BLaER1 (cell line): ENCODE measurements at regions not wholly inside any gene's neighbourhood (a gene's known extent, or its start where the extent isn't known, plus 50 kb on each side); places are given as distances from the start of the nearest gene placed in this dataset.

ENCODE experiments used
- H3K27ac ChIP-seq: shearing (Covaris generic); formaldehyde crosslinking; 2 replicates; pipeline ENCODE4 v1.8.1; 2022
- H3K27me3 ChIP-seq: shearing (Covaris generic); formaldehyde crosslinking; 2 replicates; pipeline ENCODE4 v1.8.1; 2022
- H3K36me3 ChIP-seq: shearing (Covaris generic); formaldehyde crosslinking; 2 replicates; pipeline ENCODE4 v1.8.1; 2022
- H3K4me1 ChIP-seq: shearing (Covaris generic); formaldehyde crosslinking; 2 replicates; pipeline ENCODE4 v1.8.1; 2022
- H3K4me2 ChIP-seq: shearing (Covaris generic); formaldehyde crosslinking; 2 replicates; pipeline ENCODE4 v1.8.1; 2022
- H3K4me3 ChIP-seq: shearing (Covaris generic); formaldehyde crosslinking; 2 replicates; pipeline ENCODE4 v1.8.1; 2022
- H3K9ac ChIP-seq: shearing (Covaris generic); formaldehyde crosslinking; 2 replicates; pipeline ENCODE4 v1.8.1; 2022
- H3K9me3 ChIP-seq: shearing (Covaris generic); formaldehyde crosslinking; 2 replicates; pipeline ENCODE4 v1.8.1; 2022
- H4K20me1 ChIP-seq: shearing (Covaris generic); formaldehyde crosslinking; 2 replicates; pipeline ENCODE4 v1.8.1; 2022
- Cebpa-rat ChIP-seq: shearing (Covaris generic); IDR thresholded peaks from 2 replicates; pipeline ENCODE4 v1.8.1; 2022

GRCh38 chr18:5770176-5770575 is 125.1 kb downstream of the TMEM200C start:
- Histone ChIP-seq H3K9ac (no peak overlapping the region), H4K20me1 (no peaks in the 10 kb centered on the region), H3K36me3 (no peaks in the 10 kb centered on the region), H3K9me3 (no peaks in the 10 kb centered on the region), H3K27ac (no peak overlapping the region), H3K4me2 (no peak overlapping the region), H3K4me1 (no peaks in the 10 kb centered on the region), H3K27me3 (no peaks in the 10 kb centered on the region), H3K4me3 (no peak overlapping the region)
- TF ChIP-seq Cebpa-rat = no peak

GRCh38 chr18:5768454-5768853 is 126.9 kb downstream of the TMEM200C start:
- H3K4me2 ChIP-seq = no peak overlapping the region
- no peaks in the 10 kb centered on the region for H3K9me3 ChIP-seq
- no peak overlapping the region for H3K4me3 ChIP-seq
- TF ChIP-seq Cebpa-rat = no peak
- no peak overlapping the region for H3K27ac ChIP-seq
- H3K9ac ChIP-seq = no peak overlapping the region
- no peaks in the 10 kb centered on the region for H4K20me1 ChIP-seq
- no peaks in the 10 kb centered on the region for H3K4me1 ChIP-seq
- H3K27me3 ChIP-seq = no peaks in the 10 kb centered on the region
- H3K36me3 ChIP-seq = no peaks in the 10 kb centered on the region

GRCh38 chr18:5759194-5759593 is 136.1 kb downstream of the TMEM200C start:
- H3K36me3 ChIP-seq = no peaks in the 10 kb centered on the region
- no peak overlapping the region for H3K4me2 ChIP-seq
- H3K27ac ChIP-seq = no peak overlapping the region
- H3K4me1 ChIP-seq = peaks cover 10% of the 10 kb centered on the region
- no peak overlapping the region for H3K9ac ChIP-seq
- H3K4me3 ChIP-seq = no peak overlapping the region
- H3K27me3 ChIP-seq = no peaks in the 10 kb centered on the region
- no peaks in the 10 kb centered on the region for H4K20me1 ChIP-seq
- no peaks in the 10 kb centered on the region for H3K9me3 ChIP-seq
- no peak for TF ChIP-seq Cebpa-rat

DNA sequence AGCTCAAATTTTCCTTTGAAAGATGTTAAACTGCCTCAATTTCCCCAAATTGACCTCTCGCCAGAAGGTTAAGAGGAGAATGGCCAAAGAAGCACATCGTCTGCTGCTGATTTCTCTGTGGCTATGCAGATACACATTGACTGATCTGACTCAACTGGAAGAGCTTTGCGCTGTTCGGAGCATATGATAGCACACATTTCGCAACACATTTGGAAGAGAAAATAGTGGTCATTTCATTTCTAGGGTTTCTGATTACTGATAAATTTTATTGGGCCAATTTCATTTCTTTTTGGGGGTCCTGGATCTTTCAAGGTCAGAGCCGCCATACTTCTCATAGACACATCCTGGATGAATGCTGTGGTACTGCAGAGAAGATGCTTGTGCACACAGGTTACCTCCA is 138.5 kb downstream of the TMEM200C start:
- Histone ChIP-seq H3K4me2 (no peak overlapping the region), H3K27ac (no peak overlapping the region), H3K9ac (no peak overlapping the region), H3K27me3 (no peaks in the 10 kb centered on the region), H4K20me1 (no peaks in the 10 kb centered on the region), H3K4me1 (peaks cover 10% of the 10 kb centered on the region), H3K9me3 (no peaks in the 10 kb centered on the region), H3K36me3 (no peaks in the 10 kb centered on the region), H3K4me3 (no peak overlapping the region)
- no peak for TF ChIP-seq Cebpa-rat

DNA sequence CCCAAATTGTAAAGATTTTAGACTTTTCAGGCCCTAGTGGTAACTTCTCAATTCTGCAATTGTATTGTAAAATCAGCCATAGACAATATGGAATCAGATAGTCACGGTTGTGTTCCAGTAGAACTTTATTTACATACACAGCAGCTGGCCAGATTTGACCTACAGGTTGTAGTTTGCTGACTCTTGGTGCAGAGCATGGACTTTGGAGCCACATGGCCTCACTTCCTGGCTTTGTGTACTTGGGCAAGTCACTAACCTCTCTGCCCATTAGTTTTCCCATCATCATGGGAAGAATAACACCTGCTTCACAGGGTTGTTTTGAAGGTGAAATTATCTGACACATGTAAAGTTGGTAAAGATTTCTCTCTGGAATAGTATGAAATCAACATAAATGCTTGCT is 147.6 kb downstream of the TMEM200C start:
- H3K4me1 ChIP-seq = no peaks in the 10 kb centered on the region
- H3K4me2 ChIP-seq = no peak overlapping the region
- no peaks in the 10 kb centered on the region for H3K9me3 ChIP-seq
- TF ChIP-seq Cebpa-rat = no peak
- no peak overlapping the region for H3K27ac ChIP-seq
- H3K9ac ChIP-seq = no peak overlapping the region
- no peak overlapping the region for H3K4me3 ChIP-seq
- no peaks in the 10 kb centered on the region for H3K27me3 ChIP-seq
- no peaks in the 10 kb centered on the region for H4K20me1 ChIP-seq
- no peaks in the 10 kb centered on the region for H3K36me3 ChIP-seq

DNA sequence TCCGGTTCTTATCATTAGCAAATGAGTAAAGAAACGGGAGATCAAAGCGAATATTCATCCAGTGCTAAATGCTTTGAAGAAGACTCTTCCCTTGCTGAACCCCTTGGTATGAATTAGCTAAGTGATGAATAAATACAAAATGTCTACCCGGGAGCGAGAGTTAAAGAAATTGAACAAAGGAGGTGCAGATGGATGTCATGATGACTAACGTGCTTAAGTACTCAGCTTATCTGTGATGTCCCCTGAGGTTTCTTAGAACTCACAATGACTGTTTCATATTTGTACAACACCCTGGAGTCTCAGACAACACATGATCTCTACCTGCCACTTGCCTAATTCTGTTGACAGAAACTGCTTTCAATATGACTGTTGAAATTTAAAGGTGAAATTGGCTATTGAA is 148.5 kb downstream of the TMEM200C start:
- Histone ChIP-seq H3K9ac (no peak overlapping the region), H3K9me3 (no peaks in the 10 kb centered on the region), H4K20me1 (no peaks in the 10 kb centered on the region), H3K27me3 (no peaks in the 10 kb centered on the region), H3K36me3 (no peaks in the 10 kb centered on the region), H3K4me3 (no peak overlapping the region), H3K4me1 (no peaks in the 10 kb centered on the region), H3K4me2 (no peak overlapping the region), H3K27ac (no peak overlapping the region)
- TF ChIP-seq Cebpa-rat = no peak

DNA sequence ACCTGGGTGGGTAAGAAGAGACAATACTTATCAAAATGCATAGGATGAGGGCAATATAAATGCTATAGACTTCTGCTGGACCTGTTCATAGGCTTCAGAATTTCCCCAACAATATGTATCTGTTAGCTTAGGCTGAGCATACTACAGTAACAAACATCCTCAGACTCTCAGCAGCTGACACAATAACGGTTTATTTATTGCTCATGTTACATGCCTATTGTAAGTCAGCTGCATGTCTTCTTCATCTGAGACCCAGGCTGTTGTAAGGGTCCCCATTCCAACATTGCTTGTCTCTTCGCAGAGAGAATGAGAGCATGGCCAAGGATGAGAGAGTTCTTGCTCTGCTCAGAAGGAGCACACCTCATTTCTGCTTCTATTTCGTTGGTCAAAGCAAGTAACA is 150.7 kb downstream of the TMEM200C start:
- no peak overlapping the region for H3K9ac ChIP-seq
- no peak overlapping the region for H3K4me3 ChIP-seq
- no peaks in the 10 kb centered on the region for H4K20me1 ChIP-seq
- no peaks in the 10 kb centered on the region for H3K27me3 ChIP-seq
- no peak overlapping the region for H3K27ac ChIP-seq
- no peak overlapping the region for H3K4me2 ChIP-seq
- no peaks in the 10 kb centered on the region for H3K36me3 ChIP-seq
- TF ChIP-seq Cebpa-rat = no peak
- no peaks in the 10 kb centered on the region for H3K4me1 ChIP-seq
- no peaks in the 10 kb centered on the region for H3K9me3 ChIP-seq

DNA sequence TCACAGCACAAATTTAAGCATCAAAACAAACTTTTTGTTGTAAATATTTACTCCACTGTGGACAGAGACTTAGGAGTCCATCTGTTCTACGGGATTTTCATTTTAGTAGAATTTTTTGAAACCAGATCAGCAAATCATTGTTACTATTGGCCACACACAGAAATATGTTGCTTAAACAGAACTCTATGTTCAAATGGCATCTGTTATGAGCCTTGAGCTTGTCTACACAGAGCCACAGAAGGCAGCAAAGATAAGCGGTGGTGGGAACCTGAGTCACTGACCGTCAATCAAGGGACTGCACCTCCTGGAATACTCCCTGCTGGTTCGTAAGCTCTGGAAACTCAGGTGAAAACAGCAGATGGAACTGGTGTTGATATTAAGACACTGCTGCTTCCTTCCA is 156.8 kb downstream of the TMEM200C start:
- H3K27ac ChIP-seq = no peak overlapping the region
- H3K4me2 ChIP-seq = no peak overlapping the region
- no peaks in the 10 kb centered on the region for H3K27me3 ChIP-seq
- no peaks in the 10 kb centered on the region for H4K20me1 ChIP-seq
- no peaks in the 10 kb centered on the region for H3K9me3 ChIP-seq
- no peak overlapping the region for H3K4me3 ChIP-seq
- no peaks in the 10 kb centered on the region for H3K36me3 ChIP-seq
- TF ChIP-seq Cebpa-rat = no peak
- no peak overlapping the region for H3K9ac ChIP-seq
- no peaks in the 10 kb centered on the region for H3K4me1 ChIP-seq

DNA sequence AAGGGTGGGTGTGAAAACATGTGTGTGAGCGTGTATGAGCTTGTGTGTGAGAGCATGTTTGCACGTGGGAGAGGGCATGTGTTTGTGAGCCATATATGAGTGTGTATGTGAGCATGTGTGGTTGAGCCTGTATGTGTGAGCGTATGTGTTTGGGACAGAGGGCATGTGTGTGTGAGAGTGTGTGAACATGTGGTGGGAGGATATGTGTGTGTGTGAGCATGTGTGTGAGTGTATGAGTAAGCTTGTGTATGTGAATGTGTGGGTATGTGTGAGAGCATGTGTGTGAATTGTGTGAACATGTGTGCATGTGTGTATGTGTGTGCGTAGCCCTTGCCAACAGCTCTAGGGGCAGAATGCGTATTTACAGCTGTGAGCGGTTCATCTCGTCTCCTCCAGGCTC is 163.0 kb downstream of the TMEM200C start:
- H3K4me3 ChIP-seq = no peak overlapping the region
- peaks cover 5% of the 10 kb centered on the region; the same call in 1 of the 2 replicates for H3K4me1 ChIP-seq
- no peaks in the 10 kb centered on the region for H3K27me3 ChIP-seq
- no peak overlapping the region for H3K4me2 ChIP-seq
- no peaks in the 10 kb centered on the region for H3K9me3 ChIP-seq
- no peaks in the 10 kb centered on the region for H4K20me1 ChIP-seq
- H3K27ac ChIP-seq = no peak overlapping the region
- no peak overlapping the region for H3K9ac ChIP-seq
- H3K36me3 ChIP-seq = no peaks in the 10 kb centered on the region
- no peak for TF ChIP-seq Cebpa-rat

- Histone ChIP-seq H3K4me3 (no peak overlapping the region), H3K9ac (no peak overlapping the region), H3K4me1 (peaks cover 5% of the 10 kb centered on the region; the same call in 1 of the 2 replicates), H4K20me1 (no peaks in the 10 kb centered on the region), H3K27ac (no peak overlapping the region), H3K4me2 (no peak overlapping the region), H3K9me3 (no peaks in the 10 kb centered on the region), H3K27me3 (no peaks in the 10 kb centered on the region), H3K36me3 (no peaks in the 10 kb centered on the region)
- no peak for TF ChIP-seq Cebpa-rat
These were observed 165.2 kb downstream of the TMEM200C start for GRCh38 chr18:5729983-5730699.

GRCh38 chr18:5728531-5728930 is 166.8 kb downstream of the TMEM200C start:
- H3K27ac ChIP-seq = no peak overlapping the region
- H3K4me3 ChIP-seq = no peak overlapping the region
- H4K20me1 ChIP-seq = no peaks in the 10 kb centered on the region
- H3K27me3 ChIP-seq = no peaks in the 10 kb centered on the region
- H3K9me3 ChIP-seq = no peaks in the 10 kb centered on the region
- H3K4me2 ChIP-seq = no peak overlapping the region
- peaks cover 5% of the 10 kb centered on the region; the same call in 1 of the 2 replicates for H3K4me1 ChIP-seq
- H3K36me3 ChIP-seq = no peaks in the 10 kb centered on the region
- TF ChIP-seq Cebpa-rat = no peak
- H3K9ac ChIP-seq = no peak overlapping the region
